Left lung (tissue), 4 donors: ENCODE measurements at regions not wholly inside any gene's neighbourhood (a gene's known extent, or its start where the extent isn't known, plus 50 kb on each side); places are given as distances from the start of the nearest gene placed in this dataset.

Source experiments
- ATAC-seq: fragments of 200-7000 bp; cut with Tn5 transposase; one replicate; pipeline ENCODE4 v1.9.1; 2020; ENCODE audit warnings: moderate library complexity
- DNase-seq, 4 donors: peaks; one replicate each; pipeline ENCODE4 v3.0.0-alpha.2; 2013 to 2020
- H3K27ac ChIP-seq, 2 donors: fragments of 200-600 bp; sonication (generic) in 1 of 2; one replicate each; pipeline versions ENCODE4 v1.5.0 to v1.8.0; 2020 to 2021
- H3K27me3 ChIP-seq, 2 donors: fragments of 200-600 bp; sonication (generic) in 1 of 2; one replicate each; pipeline versions ENCODE4 v1.5.0 to v1.8.0; 2020 to 2021
- H3K36me3 ChIP-seq, 2 donors: fragments of 200-600 bp; sonication (generic) in 1 of 2; one replicate each; pipeline versions ENCODE4 v1.5.0 to v1.8.0; 2020 to 2021
- H3K4me1 ChIP-seq, 2 donors: fragments of 200-600 bp; one replicate each; pipeline ENCODE4 v1.8.0; 2021
- H3K4me3 ChIP-seq, 2 donors: fragments of 200-600 bp; sonication (generic) in 1 of 2; one replicate each; pipeline versions ENCODE4 v1.5.0 to v1.8.0; 2020 to 2021; ENCODE audit warnings: mild to moderate bottlenecking in 1 of 2
- H3K9me3 ChIP-seq, 2 donors: fragments of 200-600 bp; sonication (generic) in 1 of 2; one replicate each; pipeline versions ENCODE4 v1.5.0 to v1.8.0; 2020 to 2021
- CTCF ChIP-seq, 2 donors: fragments of 200-600 bp; sonication (generic) in 1 of 2; IDR thresholded peaks; one replicate each; pipeline versions ENCODE4 v1.5.0 to v1.8.0; 2021; ENCODE audit warnings: antibody characterized with exemption in 2 of 2
- intact Hi-C, 2 donors: fragments of 100-400 bp; cut with DNase I; formaldehyde crosslinking; loops; one replicate each; pipeline versions ENCODE4 v1.11.2 to v1.14.2; 2022
- donor health status: DM: no; HTN: yes; CAD: no.
- donor health status: DM: no; HTN: no; CAD: no.

GRCh38 chr10:129280155-129280502, 186.9 kb upstream of the MGMT start:
- no peak for TF ChIP-seq CTCF (IDR thresholded peaks at IDR 0.05)
- Histone ChIP-seq H3K4me3 (no peak overlapping the region), H3K4me1 (no peaks in the 10 kb centered on the region), H3K9me3 (peaks cover 0 to 5% of the 10 kb centered on the region in 2 donors), H3K27me3 (peaks cover 0 to 7% of the 10 kb centered on the region in 2 donors), H3K36me3 (no peaks in the 10 kb centered on the region), H3K27ac (no peak overlapping the region)
- no peak for ATAC-seq
- intact Hi-C loops = no loop called here
- no peak for DNase-seq

- no peak for TF ChIP-seq CTCF (IDR thresholded peaks at IDR 0.05)
Measured at GRCh38 chr10:129280908-129281586, 186.0 kb upstream of the MGMT start.

GRCh38 chr10:129285459-129285858, 181.6 kb upstream of the MGMT start:
- Histone ChIP-seq H3K27me3 (peaks cover 0 to 5% of the 10 kb centered on the region in 2 donors), H3K27ac (no peak overlapping the region), H3K36me3 (no peaks in the 10 kb centered on the region), H3K4me3 (no peak overlapping the region), H3K9me3 (peaks cover 0 to 5% of the 10 kb centered on the region in 2 donors), H3K4me1 (no peaks in the 10 kb centered on the region)
- ATAC-seq = no peak
- intact Hi-C loops = no loop called here
- TF ChIP-seq CTCF (IDR thresholded peaks at IDR 0.05) = no peak
- no peak for DNase-seq

More at GRCh38 chr10:129280908-129281586, 186.0 kb upstream of the MGMT start:
- intact Hi-C loops = no loop called here
- Histone ChIP-seq H3K27ac (no peak overlapping the region), H3K4me1 (no peaks in the 10 kb centered on the region), H3K36me3 (no peaks in the 10 kb centered on the region), H3K4me3 (no peak overlapping the region), H3K27me3 (peaks cover 0 to 7% of the 10 kb centered on the region in 2 donors), H3K9me3 (peaks cover 0 to 5% of the 10 kb centered on the region in 2 donors)
- ATAC-seq = no peak
- DNase-seq = no peak

- DNase-seq (no peak), ATAC-seq (no peak)
- no peak overlapping the region for H3K27ac ChIP-seq
- intact Hi-C loops = no loop called here
- H3K4me1 ChIP-seq = no peaks in the 10 kb centered on the region
- no peak overlapping the region for H3K4me3 ChIP-seq
- H3K27me3 ChIP-seq = no peaks in the 10 kb centered on the region
- H3K36me3 ChIP-seq = no peaks in the 10 kb centered on the region
- H3K9me3 ChIP-seq = no peaks in the 10 kb centered on the region
- no peak for TF ChIP-seq CTCF (IDR thresholded peaks at IDR 0.05)
Measured at GRCh38 chr10:129288999-129289584, 177.9 kb upstream of the MGMT start.

- no peaks in the 10 kb centered on the region for H3K9me3 ChIP-seq
- no peaks in the 10 kb centered on the region for H3K36me3 ChIP-seq
- ATAC-seq (no peak), DNase-seq (no peak)
- no peak overlapping the region for H3K27ac ChIP-seq
- no peaks in the 10 kb centered on the region for H3K4me1 ChIP-seq
- no peak for TF ChIP-seq CTCF (IDR thresholded peaks at IDR 0.05)
- no peaks in the 10 kb centered on the region for H3K27me3 ChIP-seq
- intact Hi-C loops = no loop called here
- H3K4me3 ChIP-seq = no peak overlapping the region
Measured at GRCh38 chr10:129293991-129294700, 172.9 kb upstream of the MGMT start.
